GM12891 (cell line): ENCODE measurements at regions not wholly inside any gene's neighbourhood (a gene's known extent, or its start where the extent isn't known, plus 50 kb on each side); places are given as distances from the start of the nearest gene placed in this dataset.

Experiments
- POLR2A ChIP-seq: IDR thresholded peaks from 2 replicates; pipeline ENCODE4 v1.6.1; 2011; ENCODE audit warnings: low read depth, low read length, control low read depth
- POLR2AphosphoS5 ChIP-seq: IDR thresholded peaks from 2 replicates; pipeline ENCODE4 v1.6.1; 2011; ENCODE audit warnings: low read depth, low read length, control low read depth

DNA sequence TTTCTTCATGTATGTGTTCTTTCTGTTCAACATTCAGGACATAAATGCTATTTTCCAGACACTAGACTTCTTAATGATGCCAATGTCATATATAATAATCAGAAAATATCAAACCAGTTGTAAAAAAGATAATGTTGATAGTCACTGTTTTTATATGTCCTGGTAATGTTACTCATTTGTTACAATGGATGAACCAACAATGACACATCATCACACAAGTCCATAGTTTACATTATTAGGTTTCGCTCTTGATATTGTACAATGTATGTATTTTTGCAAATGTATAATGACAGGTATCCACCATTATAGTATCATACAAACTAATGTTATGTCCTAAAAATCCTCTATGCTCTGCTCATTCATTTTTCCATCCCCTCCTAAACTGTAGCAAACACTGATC, 243.8 kb upstream of the CDIN1 start:
- TF ChIP-seq POLR2AphosphoS5 = no peak
- no peak for TF ChIP-seq POLR2A
